SK-N-SH treated with all-trans-retinoic acid at 6 μM for 48 hours (cell line): ENCODE measurements at regions not wholly inside any gene's neighbourhood (a gene's known extent, or its start where the extent isn't known, plus 50 kb on each side); places are given as distances from the start of the nearest gene placed in this dataset.

ENCODE experiments used
- ATAC-seq: fragments of 200-7000 bp; cut with Tn5 transposase; 3 replicates; pipeline ENCODE4 v1.9.1; 2020; ENCODE audit warnings: mild to moderate bottlenecking, moderate library complexity
- BACH2 ChIP-seq: fragments of 250-450 bp; sonication (Bioruptor Pico); IDR thresholded peaks from 2 replicates; pipeline ENCODE4 v1.9.0; 2021; ENCODE audit warnings: mild to moderate bottlenecking, borderline replicate concordance
- CSDC2 ChIP-seq: fragments of 250-450 bp; sonication (Bioruptor Pico); IDR thresholded peaks from 2 replicates; pipeline ENCODE4 v1.5.0; 2020; ENCODE audit warnings: mild to moderate bottlenecking, moderate library complexity
- ESRRG ChIP-seq: fragments of 250-450 bp; sonication (Bioruptor Pico); IDR thresholded peaks from 2 replicates; pipeline ENCODE4 v1.6.1; 2021; ENCODE audit warnings: mild to moderate bottlenecking
- GLIS3 ChIP-seq: fragments of 250-450 bp; sonication (Bioruptor Pico); IDR thresholded peaks from 2 replicates; pipeline ENCODE4 v1.5.0; 2020; ENCODE audit warnings: mild to moderate bottlenecking, moderate library complexity
- ISL1 ChIP-seq: fragments of 250-450 bp; sonication (Bioruptor Pico); IDR thresholded peaks from 2 replicates; pipeline ENCODE4 v2.1.2; 2022; ENCODE audit warnings: mild to moderate bottlenecking, moderate library complexity
- OSR1 ChIP-seq: fragments of 250-450 bp; sonication (Bioruptor Pico); IDR thresholded peaks from 2 replicates; pipeline ENCODE4 v1.8.0; 2022; ENCODE audit warnings: moderate library complexity, mild to moderate bottlenecking, inconsistent platforms
- RARB ChIP-seq: fragments of 250-450 bp; sonication (Bioruptor Pico); IDR thresholded peaks from 2 replicates; pipeline ENCODE4 v1.8.0; 2021; ENCODE audit warnings: mild to moderate bottlenecking, moderate library complexity
- TOX ChIP-seq: fragments of 250-450 bp; sonication (Bioruptor Pico); IDR thresholded peaks from 2 replicates; pipeline ENCODE4 v1.8.0; 2021; ENCODE audit warnings: mild to moderate bottlenecking, moderate library complexity, borderline replicate concordance
- ZC3H10 ChIP-seq: fragments of 250-450 bp; sonication (Bioruptor Pico); IDR thresholded peaks from 2 replicates; pipeline ENCODE4 v1.5.1; 2021; ENCODE audit warnings: mild to moderate bottlenecking, moderate library complexity
- ZFP3 ChIP-seq: fragments of 250-450 bp; sonication (Bioruptor Pico); IDR thresholded peaks from 2 replicates; pipeline ENCODE4 v1.5.0; 2020; ENCODE audit warnings: mild to moderate bottlenecking, moderate library complexity
- ZNF565 ChIP-seq: fragments of 450-650 bp; formaldehyde crosslinking; conservative IDR thresholded peaks from 2 replicates; pipeline ENCODE4 v1.5.0; 2020; ENCODE audit warnings: low read depth, mild to moderate bottlenecking, moderate library complexity
- ZNF70 ChIP-seq: fragments of 450-650 bp; formaldehyde crosslinking; IDR thresholded peaks from 2 replicates; pipeline ENCODE4 v1.5.0; 2020; ENCODE audit warnings: mild to moderate bottlenecking, moderate library complexity
- ZNF8 ChIP-seq: fragments of 450-650 bp; formaldehyde crosslinking; IDR thresholded peaks from 2 replicates; pipeline ENCODE4 v1.5.0; 2020; ENCODE audit warnings: mild to moderate bottlenecking, moderate library complexity
- TF ChIP-seq, protein P1 (sequence below): fragments of 250-450 bp; sonication (Bioruptor Pico); IDR thresholded peaks from 2 replicates; pipeline ENCODE4 v1.5.0; 2020; ENCODE audit warnings: mild to moderate bottlenecking, moderate library complexity
- TF ChIP-seq, protein P2 (sequence below): fragments of 250-450 bp; sonication (Bioruptor Pico); IDR thresholded peaks from 2 replicates; pipeline ENCODE4 v1.8.0; 2021; ENCODE audit warnings: low read depth, mild to moderate bottlenecking, moderate library complexity, borderline replicate concordance
- TF ChIP-seq, protein P3 (sequence below): fragments of 250-450 bp; sonication (Bioruptor Pico); IDR thresholded peaks from 2 replicates; pipeline ENCODE4 v1.5.1; 2020; ENCODE audit warnings: low read depth, mild to moderate bottlenecking, moderate library complexity

DNA sequence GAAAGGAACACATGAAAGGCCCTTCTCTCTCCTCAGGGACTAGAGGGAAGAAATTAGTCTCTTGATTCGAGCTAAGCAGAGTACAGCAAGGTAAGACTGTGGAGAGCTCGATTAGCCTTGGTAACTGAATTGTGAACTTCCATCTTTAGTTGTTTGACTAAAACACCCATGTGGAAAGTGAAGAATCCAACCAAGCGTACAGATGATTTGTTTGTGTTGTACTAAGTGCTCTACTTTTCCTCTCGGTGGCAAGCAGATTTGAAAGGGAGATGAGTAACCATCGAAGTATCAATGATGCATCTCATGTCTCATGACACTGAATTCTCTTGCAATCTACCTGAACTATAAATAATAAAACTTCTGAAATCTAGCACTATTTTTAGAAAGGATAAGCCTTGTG is 80.7 kb downstream of the FZD1 start (continued):
- TF ChIP-seq ZNF8 (CRISPR knock-in tag) (no peak), TOX (CRISPR knock-in tag) (no peak), OSR1 (CRISPR knock-in tag) (no peak), BACH2 (no peak), ZNF565 (CRISPR knock-in tag) (no peak), RARB (no peak), CSDC2 (CRISPR knock-in tag) (no peak)
- TF ChIP-seq, protein P1, sequence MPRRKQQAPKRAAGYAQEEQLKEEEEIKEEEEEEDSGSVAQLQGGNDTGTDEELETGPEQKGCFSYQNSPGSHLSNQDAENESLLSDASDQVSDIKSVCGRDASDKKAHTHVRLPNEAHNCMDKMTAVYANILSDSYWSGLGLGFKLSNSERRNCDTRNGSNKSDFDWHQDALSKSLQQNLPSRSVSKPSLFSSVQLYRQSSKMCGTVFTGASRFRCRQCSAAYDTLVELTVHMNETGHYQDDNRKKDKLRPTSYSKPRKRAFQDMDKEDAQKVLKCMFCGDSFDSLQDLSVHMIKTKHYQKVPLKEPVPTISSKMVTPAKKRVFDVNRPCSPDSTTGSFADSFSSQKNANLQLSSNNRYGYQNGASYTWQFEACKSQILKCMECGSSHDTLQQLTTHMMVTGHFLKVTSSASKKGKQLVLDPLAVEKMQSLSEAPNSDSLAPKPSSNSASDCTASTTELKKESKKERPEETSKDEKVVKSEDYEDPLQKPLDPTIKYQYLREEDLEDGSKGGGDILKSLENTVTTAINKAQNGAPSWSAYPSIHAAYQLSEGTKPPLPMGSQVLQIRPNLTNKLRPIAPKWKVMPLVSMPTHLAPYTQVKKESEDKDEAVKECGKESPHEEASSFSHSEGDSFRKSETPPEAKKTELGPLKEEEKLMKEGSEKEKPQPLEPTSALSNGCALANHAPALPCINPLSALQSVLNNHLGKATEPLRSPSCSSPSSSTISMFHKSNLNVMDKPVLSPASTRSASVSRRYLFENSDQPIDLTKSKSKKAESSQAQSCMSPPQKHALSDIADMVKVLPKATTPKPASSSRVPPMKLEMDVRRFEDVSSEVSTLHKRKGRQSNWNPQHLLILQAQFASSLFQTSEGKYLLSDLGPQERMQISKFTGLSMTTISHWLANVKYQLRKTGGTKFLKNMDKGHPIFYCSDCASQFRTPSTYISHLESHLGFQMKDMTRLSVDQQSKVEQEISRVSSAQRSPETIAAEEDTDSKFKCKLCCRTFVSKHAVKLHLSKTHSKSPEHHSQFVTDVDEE (CRISPR knock-in tag): no peak
- TF ChIP-seq, all 23 proteins: peak for 0

DNA sequence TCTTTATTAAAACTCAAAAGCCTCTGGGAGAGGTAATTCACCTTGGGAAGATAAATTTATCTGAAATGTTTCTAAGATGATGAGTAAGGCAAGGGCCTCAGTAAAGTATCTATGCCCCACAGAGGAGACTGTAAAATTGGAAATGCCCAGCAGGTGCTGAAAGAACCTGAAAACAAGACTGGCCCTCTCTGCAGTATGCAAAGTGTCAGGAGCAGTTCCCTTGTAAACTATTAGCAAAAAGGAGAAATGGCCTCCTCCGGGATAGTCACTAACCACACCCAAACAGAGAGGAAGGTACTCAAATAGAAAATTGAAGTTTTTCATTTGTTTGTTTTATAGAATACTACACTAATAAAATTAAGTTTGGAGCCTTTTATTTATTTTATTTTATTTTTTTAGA is 81.2 kb downstream of the FZD1 start:
- ATAC-seq: no peak
- TF ChIP-seq, protein P2, sequence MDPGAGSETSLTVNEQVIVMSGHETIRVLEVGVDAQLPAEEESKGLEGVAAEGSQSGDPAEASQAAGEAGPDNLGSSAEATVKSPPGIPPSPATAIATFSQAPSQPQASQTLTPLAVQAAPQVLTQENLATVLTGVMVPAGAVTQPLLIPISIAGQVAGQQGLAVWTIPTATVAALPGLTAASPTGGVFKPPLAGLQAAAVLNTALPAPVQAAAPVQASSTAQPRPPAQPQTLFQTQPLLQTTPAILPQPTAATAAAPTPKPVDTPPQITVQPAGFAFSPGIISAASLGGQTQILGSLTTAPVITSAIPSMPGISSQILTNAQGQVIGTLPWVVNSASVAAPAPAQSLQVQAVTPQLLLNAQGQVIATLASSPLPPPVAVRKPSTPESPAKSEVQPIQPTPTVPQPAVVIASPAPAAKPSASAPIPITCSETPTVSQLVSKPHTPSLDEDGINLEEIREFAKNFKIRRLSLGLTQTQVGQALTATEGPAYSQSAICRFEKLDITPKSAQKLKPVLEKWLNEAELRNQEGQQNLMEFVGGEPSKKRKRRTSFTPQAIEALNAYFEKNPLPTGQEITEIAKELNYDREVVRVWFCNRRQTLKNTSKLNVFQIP: no peak
- TF ChIP-seq, protein P3, sequence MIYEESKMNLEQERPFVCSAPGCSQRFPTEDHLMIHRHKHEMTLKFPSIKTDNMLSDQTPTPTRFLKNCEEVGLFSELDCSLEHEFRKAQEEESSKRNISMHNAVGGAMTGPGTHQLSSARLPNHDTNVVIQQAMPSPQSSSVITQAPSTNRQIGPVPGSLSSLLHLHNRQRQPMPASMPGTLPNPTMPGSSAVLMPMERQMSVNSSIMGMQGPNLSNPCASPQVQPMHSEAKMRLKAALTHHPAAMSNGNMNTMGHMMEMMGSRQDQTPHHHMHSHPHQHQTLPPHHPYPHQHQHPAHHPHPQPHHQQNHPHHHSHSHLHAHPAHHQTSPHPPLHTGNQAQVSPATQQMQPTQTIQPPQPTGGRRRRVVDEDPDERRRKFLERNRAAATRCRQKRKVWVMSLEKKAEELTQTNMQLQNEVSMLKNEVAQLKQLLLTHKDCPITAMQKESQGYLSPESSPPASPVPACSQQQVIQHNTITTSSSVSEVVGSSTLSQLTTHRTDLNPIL: no peak
- no peak for TF ChIP-seq ZC3H10
- TF ChIP-seq, all 23 proteins: peak for 0

DNA sequence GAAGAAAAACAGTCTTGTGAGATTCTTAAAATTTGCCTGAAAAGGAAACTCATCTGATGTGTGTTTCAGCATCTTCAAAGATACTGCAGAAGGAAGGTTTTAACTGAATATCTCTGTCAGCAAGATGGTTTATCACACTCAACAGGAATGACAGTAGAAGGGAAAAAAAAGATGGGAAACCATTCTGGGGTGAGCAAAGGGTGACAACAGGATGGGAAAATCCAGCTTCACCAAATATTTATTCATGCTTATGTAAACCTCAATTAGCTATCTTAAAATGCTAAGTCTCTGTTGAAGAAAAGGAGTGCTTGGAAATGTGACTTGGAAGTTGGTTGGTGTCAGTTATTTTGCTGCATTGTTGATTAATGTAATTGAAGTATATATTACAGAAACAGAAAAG is 82.2 kb downstream of the FZD1 start:
- ATAC-seq: no peak
- TF ChIP-seq ZFP3 (no peak), ISL1 (CRISPR knock-in tag) (no peak), RARB (no peak), CSDC2 (CRISPR knock-in tag) (no peak), GLIS3 (no peak), ZNF70 (CRISPR knock-in tag) (no peak)
- TF ChIP-seq, protein P1 (CRISPR knock-in tag): no peak
- TF ChIP-seq, protein P3: no peak

DNA sequence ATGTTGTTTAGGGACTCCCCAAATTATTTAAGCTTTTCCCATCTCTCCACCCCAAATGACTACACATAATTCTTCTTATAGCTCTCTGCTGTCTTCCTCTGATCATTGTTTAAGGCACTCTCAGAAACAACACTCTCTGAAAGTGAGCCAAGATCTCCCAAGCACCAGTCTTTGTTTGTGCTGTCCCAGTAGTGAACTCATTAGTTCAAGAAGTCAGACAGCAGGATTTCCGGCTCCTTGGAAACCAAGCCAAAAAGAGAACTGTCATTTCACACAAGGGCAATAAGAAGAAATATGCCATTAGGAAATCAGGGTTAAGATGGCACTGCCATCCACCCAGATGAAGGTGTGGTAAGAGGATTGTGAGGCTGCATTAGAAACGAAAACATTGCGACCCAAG is 83.1 kb downstream of the FZD1 start:
- TF ChIP-seq ESRRG (CRISPR knock-in tag): no peak
- no peak for TF ChIP-seq RARB
- ATAC-seq: no peak

DNA sequence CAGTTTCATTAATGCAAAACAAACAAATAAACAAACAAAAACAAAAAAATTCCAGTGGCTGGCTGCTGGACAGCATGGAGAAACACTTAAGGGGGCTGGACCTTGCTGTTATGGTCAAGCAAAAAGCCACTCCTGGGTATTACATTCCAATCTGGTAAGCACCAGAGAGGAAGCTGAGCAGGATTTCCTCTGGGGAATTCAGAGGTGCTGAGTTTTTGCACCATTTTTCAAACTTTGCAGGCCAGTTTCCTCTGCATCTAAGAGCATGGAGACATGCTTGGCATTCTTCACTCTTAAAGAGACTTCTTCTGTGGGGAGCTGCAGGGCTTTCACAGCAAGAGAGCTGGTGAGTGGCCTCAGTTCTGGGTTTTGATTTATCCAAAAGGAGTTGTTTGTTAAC is 84.5 kb downstream of the FZD1 start:
- TF ChIP-seq, protein P1 (CRISPR knock-in tag): no peak
- TF ChIP-seq RARB: no peak
- no peak for TF ChIP-seq CSDC2 (CRISPR knock-in tag)
- ATAC-seq: no peak
